ENCODE measurements at regions not wholly inside any gene's neighbourhood (a gene's known extent, or its start where the extent isn't known, plus 50 kb on each side); places are given as distances from the start of the nearest gene placed in this dataset.

- TF ChIP-seq CTCF (IDR thresholded peaks at IDR 0.05) (no peak), POLR2A (IDR thresholded peaks at IDR 0.05) (no peak)
Observed at GRCh38 chr13:81388400-81388799, 1047.5 kb upstream of the SPRY2 start.
